A673 (cell line): ENCODE measurements at regions not wholly inside any gene's neighbourhood (a gene's known extent, or its start where the extent isn't known, plus 50 kb on each side); places are given as distances from the start of the nearest gene placed in this dataset.

Source experiments
- EZH2 ChIP-seq: fragments of 200-600 bp; sonication (generic); IDR thresholded peaks from 2 replicates; pipeline ENCODE4 v1.6.1; 2017; ENCODE audit warnings: borderline replicate concordance, low read depth, mild to moderate bottlenecking, mixed read lengths, antibody characterized with exemption, low read length; ENCODE audit not compliant: poor library complexity, severe bottlenecking
- TF ChIP-seq, protein P1 (sequence below): fragments of 300-800, 200-600 bp; sonication (generic); conservative IDR thresholded peaks from 2 replicates; pipeline ENCODE4 v1.5.1; 2017; ENCODE audit warnings: low read depth, mild to moderate bottlenecking, antibody characterized with exemption, low read length, moderate library complexity, mixed read lengths

DNA sequence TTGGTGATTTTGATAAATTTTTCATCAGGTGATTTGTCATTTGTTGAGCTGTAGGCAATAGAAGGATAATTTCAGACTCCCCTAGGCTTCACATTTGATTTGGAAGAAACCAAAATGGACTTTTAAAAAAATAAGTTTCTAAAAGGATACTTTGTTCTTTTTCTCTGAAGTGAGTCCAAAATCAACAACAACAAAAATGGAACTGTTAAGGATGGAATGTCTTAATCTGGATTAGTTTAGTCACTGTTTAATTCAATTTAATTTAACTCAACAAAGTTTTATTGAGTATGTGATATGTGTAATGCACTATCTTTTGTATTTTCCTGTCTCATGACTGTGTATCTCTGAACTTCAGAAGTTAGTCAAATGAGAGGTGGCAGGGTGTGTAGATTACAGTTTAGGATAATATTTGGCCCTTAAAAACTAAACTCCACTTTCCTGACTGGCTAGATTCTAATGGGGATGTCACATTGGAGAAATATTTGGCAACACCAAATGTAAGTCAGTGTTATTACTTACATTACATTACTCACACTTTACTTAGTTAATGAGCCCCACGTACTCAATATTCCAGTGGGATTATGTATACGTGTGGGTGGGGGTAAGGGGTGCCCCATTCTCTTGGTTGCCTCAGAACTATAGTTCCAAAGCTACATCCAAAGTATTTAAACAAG, 209.7 kb downstream of the BCAT1 start:
- TF ChIP-seq, protein P1, sequence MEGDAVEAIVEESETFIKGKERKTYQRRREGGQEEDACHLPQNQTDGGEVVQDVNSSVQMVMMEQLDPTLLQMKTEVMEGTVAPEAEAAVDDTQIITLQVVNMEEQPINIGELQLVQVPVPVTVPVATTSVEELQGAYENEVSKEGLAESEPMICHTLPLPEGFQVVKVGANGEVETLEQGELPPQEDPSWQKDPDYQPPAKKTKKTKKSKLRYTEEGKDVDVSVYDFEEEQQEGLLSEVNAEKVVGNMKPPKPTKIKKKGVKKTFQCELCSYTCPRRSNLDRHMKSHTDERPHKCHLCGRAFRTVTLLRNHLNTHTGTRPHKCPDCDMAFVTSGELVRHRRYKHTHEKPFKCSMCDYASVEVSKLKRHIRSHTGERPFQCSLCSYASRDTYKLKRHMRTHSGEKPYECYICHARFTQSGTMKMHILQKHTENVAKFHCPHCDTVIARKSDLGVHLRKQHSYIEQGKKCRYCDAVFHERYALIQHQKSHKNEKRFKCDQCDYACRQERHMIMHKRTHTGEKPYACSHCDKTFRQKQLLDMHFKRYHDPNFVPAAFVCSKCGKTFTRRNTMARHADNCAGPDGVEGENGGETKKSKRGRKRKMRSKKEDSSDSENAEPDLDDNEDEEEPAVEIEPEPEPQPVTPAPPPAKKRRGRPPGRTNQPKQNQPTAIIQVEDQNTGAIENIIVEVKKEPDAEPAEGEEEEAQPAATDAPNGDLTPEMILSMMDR, result no peak
- TF ChIP-seq EZH2, result no peak
